H1 (cell line): ENCODE measurements at regions not wholly inside any gene's neighbourhood (a gene's known extent, or its start where the extent isn't known, plus 50 kb on each side); places are given as distances from the start of the nearest gene placed in this dataset.

ENCODE experiments used
- CHD7 ChIP-seq: fragments of 300-600 bp; sonication (generic); IDR thresholded peaks from 2 replicates; pipeline ENCODE4 v1.7.1; 2012; ENCODE audit warnings: low read length, moderate library complexity, mild to moderate bottlenecking, inconsistent platforms; ENCODE audit not compliant: insufficient replicate concordance
- CREB1 ChIP-seq: IDR thresholded peaks from 2 replicates; pipeline ENCODE4 v1.6.1; 2012; ENCODE audit warnings: inconsistent platforms
- USF2 ChIP-seq: IDR thresholded peaks from 2 replicates; pipeline ENCODE4 v1.6.1; 2011; ENCODE audit warnings: low read length, improper control_type of control experiment

- TF ChIP-seq CHD7: no peak
- TF ChIP-seq USF2: no peak
- no peak for TF ChIP-seq CREB1
Measured at GRCh38 chr6:164022632-164023031, 608.1 kb downstream of the QKI start (continued).
